ENCODE measurements at regions not wholly inside any gene's neighbourhood (a gene's known extent, or its start where the extent isn't known, plus 50 kb on each side); places are given as distances from the start of the nearest gene placed in this dataset.
"Not testable (repeated sequence)": the region's sequence is repeated elsewhere in the genome, so short reads cannot be mapped to it uniquely, and the experiment has no call there.

DNA sequence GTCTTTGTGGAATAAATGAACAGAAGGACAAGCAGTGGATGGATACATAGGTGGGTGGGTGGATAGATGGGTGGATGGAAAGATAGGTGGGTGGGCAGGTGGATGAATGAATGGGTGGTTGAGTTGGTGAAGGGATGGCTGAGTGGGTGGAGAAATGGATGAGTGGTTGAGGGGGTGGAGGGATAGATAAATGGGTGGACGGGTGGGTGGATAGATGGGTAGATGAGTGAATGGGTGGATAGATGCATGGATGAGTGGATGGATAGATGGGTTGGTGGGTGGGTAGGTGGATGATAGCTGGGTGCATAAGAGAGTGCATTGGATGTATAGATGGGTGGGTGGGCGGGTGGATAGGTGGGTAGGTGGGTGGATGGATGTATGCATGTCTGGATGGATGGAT is 63.5 kb downstream of the UNC93B1 start:
- ATAC-seq, H3K27ac Mint-ChIP-seq: not testable (repeated sequence)

DNA sequence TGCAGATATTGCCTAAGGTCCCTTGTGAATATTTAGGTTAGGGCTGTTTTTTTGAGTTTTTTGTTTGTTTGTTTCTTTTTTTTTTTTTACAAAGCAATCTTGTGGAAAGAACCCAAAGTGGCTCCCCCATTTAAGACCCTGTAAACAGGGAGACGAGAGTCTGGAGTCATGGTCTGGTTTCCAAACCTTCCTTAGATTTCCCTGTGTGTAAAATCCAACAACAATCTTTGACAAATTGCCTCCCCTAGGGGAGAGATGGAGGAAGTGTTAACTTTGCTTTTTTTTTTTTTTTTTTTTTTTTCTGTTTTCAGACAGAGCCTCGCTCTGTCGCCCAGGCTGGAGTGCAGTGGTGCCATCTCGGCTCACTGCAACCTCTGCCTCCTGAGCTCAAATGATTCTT is 64.9 kb downstream of the UNC93B1 start:
- not testable (repeated sequence) for H3K27me3 Mint-ChIP-seq; H3K36me3 Mint-ChIP-seq (ENCODE audit: low read depth); H3K9me3 ChIP-seq (ENCODE audit: control insufficient read depth, low read length, poor library complexity, severe bottlenecking); H3K4me1 Mint-ChIP-seq; ATAC-seq; DNase-seq; H3K27ac Mint-ChIP-seq
- H3K4me3 Mint-ChIP-seq: peak overlapping the region; percentile 25

More for the DNA sequence above, 63.5 kb downstream of the UNC93B1 start:
- H3K4me1 Mint-ChIP-seq; DNase-seq; H3K36me3 Mint-ChIP-seq (ENCODE audit: low read depth); H3K27me3 Mint-ChIP-seq; H3K9me3 ChIP-seq (ENCODE audit: control insufficient read depth, low read length, poor library complexity, severe bottlenecking); H3K4me3 Mint-ChIP-seq: not testable (repeated sequence)

- ATAC-seq; H3K36me3 Mint-ChIP-seq (ENCODE audit: low read depth); H3K27ac Mint-ChIP-seq; DNase-seq; H3K4me3 Mint-ChIP-seq; H3K9me3 ChIP-seq (ENCODE audit: control insufficient read depth, low read length, poor library complexity, severe bottlenecking); H3K27me3 Mint-ChIP-seq; H3K4me1 Mint-ChIP-seq: not testable (repeated sequence)
Measured at GRCh38 chr11:67938371-67938770, 65.5 kb downstream of the UNC93B1 start.

- ATAC-seq; H3K9me3 ChIP-seq (ENCODE audit: control insufficient read depth, low read length, poor library complexity, severe bottlenecking); H3K36me3 Mint-ChIP-seq (ENCODE audit: low read depth); H3K27me3 Mint-ChIP-seq; DNase-seq; H3K27ac Mint-ChIP-seq; H3K4me3 Mint-ChIP-seq: not testable (repeated sequence)
- H3K4me1 Mint-ChIP-seq: peaks cover 11% of the 10 kb centered on the region
Measured at GRCh38 chr11:67923565-67923964, 80.3 kb downstream of the UNC93B1 start.

- Mint-ChIP-seq H3K27ac (peak overlapping the region; percentile 88), H3K4me3 (peak overlapping the region; percentile 85), H3K4me1 (peaks cover 11% of the 10 kb centered on the region)
- ATAC-seq; H3K9me3 ChIP-seq (ENCODE audit: control insufficient read depth, low read length, poor library complexity, severe bottlenecking); H3K36me3 Mint-ChIP-seq (ENCODE audit: low read depth); H3K27me3 Mint-ChIP-seq: not testable (repeated sequence)
- peak in 1 of 3 donors; percentile 10 for DNase-seq
Measured at GRCh38 chr11:67920546-67920945, 83.4 kb downstream of the UNC93B1 start.

GRCh38 chr11:67912184-67912583 is 91.7 kb downstream of the UNC93B1 start:
- not testable (repeated sequence) for H3K4me3 Mint-ChIP-seq; H3K4me1 Mint-ChIP-seq; H3K27me3 Mint-ChIP-seq; H3K36me3 Mint-ChIP-seq (ENCODE audit: low read depth); H3K27ac Mint-ChIP-seq; DNase-seq; H3K9me3 ChIP-seq (ENCODE audit: control insufficient read depth, low read length, poor library complexity, severe bottlenecking); ATAC-seq

DNA sequence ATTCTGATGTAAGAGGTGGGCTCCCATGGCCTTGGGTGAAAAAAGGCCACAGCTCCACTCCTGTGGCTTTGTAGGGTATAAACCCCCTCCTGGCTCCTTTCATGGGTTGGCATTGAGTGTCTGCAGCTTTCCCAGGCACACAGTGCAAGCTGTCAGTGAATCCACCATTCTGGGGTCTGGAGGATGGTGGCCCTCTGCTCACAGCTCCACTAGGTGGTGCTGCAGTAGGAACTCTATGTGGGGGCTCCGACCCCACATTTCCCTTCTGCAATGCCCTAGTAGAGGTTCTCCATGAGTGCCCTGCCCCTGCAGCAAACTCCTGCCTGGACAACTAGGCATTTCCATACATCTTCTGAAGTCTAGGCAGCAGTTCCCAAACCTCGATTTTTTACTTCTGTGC is 92.7 kb downstream of the UNC93B1 start:
- not testable (repeated sequence) for DNase-seq; H3K36me3 Mint-ChIP-seq (ENCODE audit: low read depth); H3K27ac Mint-ChIP-seq; H3K4me3 Mint-ChIP-seq; H3K9me3 ChIP-seq (ENCODE audit: control insufficient read depth, low read length, poor library complexity, severe bottlenecking); H3K27me3 Mint-ChIP-seq; ATAC-seq; H3K4me1 Mint-ChIP-seq

DNA sequence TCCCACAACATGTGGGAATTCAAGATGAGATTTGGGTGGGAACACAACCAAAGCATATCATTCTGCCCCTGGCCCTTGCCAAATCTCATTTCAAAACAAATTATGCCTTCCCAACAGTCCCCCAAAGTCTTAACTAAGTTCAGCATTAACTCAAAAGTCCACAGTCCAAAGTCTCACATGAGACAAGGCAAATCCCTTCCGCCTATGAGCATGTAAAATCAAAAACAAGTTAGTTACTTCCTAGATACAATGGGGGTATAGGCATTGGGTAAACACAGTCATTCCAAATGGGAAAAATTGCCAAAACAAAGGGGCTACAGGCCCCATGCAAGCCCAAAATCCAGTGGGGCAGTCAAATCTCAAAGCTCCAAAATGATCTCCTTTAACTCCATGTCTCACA is 93.1 kb downstream of the UNC93B1 start:
- not testable (repeated sequence) for H3K27ac Mint-ChIP-seq; H3K27me3 Mint-ChIP-seq; H3K4me3 Mint-ChIP-seq; H3K36me3 Mint-ChIP-seq (ENCODE audit: low read depth); ATAC-seq; H3K9me3 ChIP-seq (ENCODE audit: control insufficient read depth, low read length, poor library complexity, severe bottlenecking); H3K4me1 Mint-ChIP-seq; DNase-seq

DNA sequence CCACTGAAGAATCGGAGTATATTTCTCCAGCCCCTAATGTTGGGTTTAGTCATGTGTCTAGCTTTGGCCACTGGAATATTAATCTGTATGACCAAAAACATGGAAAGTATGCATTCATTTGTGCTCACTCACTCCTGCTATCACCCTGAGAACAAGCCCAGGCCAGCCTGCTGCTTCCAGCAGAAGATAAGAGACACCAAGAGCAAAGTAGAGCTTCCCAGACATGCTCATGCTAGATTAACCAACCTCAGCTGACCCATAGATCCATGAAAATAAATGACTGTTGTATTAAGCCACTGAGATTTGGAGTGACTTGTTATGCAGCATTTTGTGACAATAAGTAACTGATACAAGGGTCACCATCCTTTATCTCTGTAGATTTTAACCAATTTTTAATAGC is 96.9 kb downstream of the UNC93B1 start:
- not testable (repeated sequence) for H3K4me3 Mint-ChIP-seq; H3K27me3 Mint-ChIP-seq; ATAC-seq; H3K36me3 Mint-ChIP-seq (ENCODE audit: low read depth); H3K4me1 Mint-ChIP-seq; H3K27ac Mint-ChIP-seq; H3K9me3 ChIP-seq (ENCODE audit: control insufficient read depth, low read length, poor library complexity, severe bottlenecking); DNase-seq

DNA sequence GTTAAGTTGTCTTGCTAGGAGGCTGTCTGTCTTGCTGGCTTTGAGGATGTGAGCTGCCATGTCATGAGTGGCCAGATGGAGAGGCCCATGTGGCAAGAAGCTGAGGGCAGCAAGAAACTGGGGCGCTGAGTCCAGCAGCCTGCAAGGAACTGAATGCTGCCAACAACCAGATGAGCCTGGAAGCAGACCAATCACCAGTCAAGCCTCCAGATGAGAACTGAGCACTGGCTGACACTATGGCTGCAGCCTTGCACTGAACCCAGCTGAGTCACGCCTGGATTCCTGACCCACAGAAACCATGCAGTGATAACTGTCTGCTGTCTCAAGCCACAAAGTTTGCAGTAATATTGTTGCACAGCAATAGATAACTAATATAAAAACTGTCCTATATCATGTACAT is 104.4 kb downstream of the UNC93B1 start:
- ATAC-seq; H3K9me3 ChIP-seq (ENCODE audit: control insufficient read depth, low read length, poor library complexity, severe bottlenecking); H3K4me1 Mint-ChIP-seq; H3K27me3 Mint-ChIP-seq; H3K4me3 Mint-ChIP-seq; H3K27ac Mint-ChIP-seq; DNase-seq; H3K36me3 Mint-ChIP-seq (ENCODE audit: low read depth): not testable (repeated sequence)

- not testable (repeated sequence) for ATAC-seq; H3K27me3 Mint-ChIP-seq; H3K9me3 ChIP-seq (ENCODE audit: control insufficient read depth, low read length, poor library complexity, severe bottlenecking); H3K4me1 Mint-ChIP-seq; DNase-seq; H3K27ac Mint-ChIP-seq; H3K4me3 Mint-ChIP-seq; H3K36me3 Mint-ChIP-seq (ENCODE audit: low read depth)
Measured at GRCh38 chr11:67893487-67893886, 110.4 kb downstream of the UNC93B1 start.

GRCh38 chr11:67889646-67890045 is 114.3 kb downstream of the UNC93B1 start:
- ATAC-seq; DNase-seq; H3K27me3 Mint-ChIP-seq; H3K36me3 Mint-ChIP-seq (ENCODE audit: low read depth); H3K4me3 Mint-ChIP-seq; H3K27ac Mint-ChIP-seq; H3K9me3 ChIP-seq (ENCODE audit: control insufficient read depth, low read length, poor library complexity, severe bottlenecking): not testable (repeated sequence)
- H3K4me1 Mint-ChIP-seq: peaks cover 32% of the 10 kb centered on the region

GRCh38 chr11:67888056-67888455 is 115.8 kb downstream of the UNC93B1 start:
- DNase-seq; H3K27me3 Mint-ChIP-seq; H3K9me3 ChIP-seq (ENCODE audit: control insufficient read depth, low read length, poor library complexity, severe bottlenecking); H3K36me3 Mint-ChIP-seq (ENCODE audit: low read depth); ATAC-seq: not testable (repeated sequence)
- Mint-ChIP-seq H3K27ac (peak overlapping the region; percentile 99), H3K4me1 (peaks cover 47% of the 10 kb centered on the region), H3K4me3 (peak overlapping the region; percentile 95)

DNA sequence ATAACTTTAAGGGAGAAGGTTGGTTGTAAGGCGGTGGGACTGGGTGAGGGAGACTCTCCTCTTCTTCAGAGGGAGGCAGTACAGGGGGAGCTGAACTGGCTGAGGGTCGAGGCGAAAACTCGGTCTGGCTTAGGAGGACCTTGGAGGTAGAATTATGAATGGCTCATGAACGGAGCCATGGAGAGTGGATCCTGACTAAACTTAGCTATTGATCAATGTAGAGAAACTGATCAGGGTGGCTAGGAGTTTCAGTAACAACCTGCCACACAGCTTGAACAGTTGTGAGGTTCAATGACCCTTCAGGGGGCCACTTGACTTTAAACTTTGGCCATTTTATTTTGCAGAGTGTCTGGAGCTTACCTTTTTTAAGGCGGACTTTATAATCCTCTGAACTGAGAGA is 117.2 kb downstream of the UNC93B1 start:
- DNase-seq; H3K27me3 Mint-ChIP-seq; H3K9me3 ChIP-seq (ENCODE audit: control insufficient read depth, low read length, poor library complexity, severe bottlenecking); H3K36me3 Mint-ChIP-seq (ENCODE audit: low read depth); ATAC-seq: not testable (repeated sequence)
- peaks cover 52% of the 10 kb centered on the region for H3K4me1 Mint-ChIP-seq
- H3K4me3 Mint-ChIP-seq: peak overlapping the region; percentile 95
- peak overlapping the region; percentile 99 for H3K27ac Mint-ChIP-seq
